ENCODE measurements at regions not wholly inside any gene's neighbourhood (a gene's known extent, or its start where the extent isn't known, plus 50 kb on each side); places are given as distances from the start of the nearest gene placed in this dataset.
"Not testable (repeated sequence)": the region's sequence is repeated elsewhere in the genome, so short reads cannot be mapped to it uniquely, and the experiment has no call there.

GRCh38 chr3:89533275-89533674, 425.9 kb downstream of the EPHA3 start:
- ATAC-seq = no peak

GRCh38 chr3:89554587-89554986, 447.2 kb downstream of the EPHA3 start:
- ATAC-seq = not testable (repeated sequence)

More at GRCh38 chr3:89533275-89533674, 425.9 kb downstream of the EPHA3 start:
- TF ChIP-seq ARNTL (CRISPR knock-in tag; IDR thresholded peaks at IDR 0.05; ENCODE audit: borderline replicate concordance, low read depth) (no peak), TOX (CRISPR knock-in tag; IDR thresholded peaks at IDR 0.05; ENCODE audit: borderline replicate concordance) (no peak), ISL1 (CRISPR knock-in tag; IDR thresholded peaks at IDR 0.05) (no peak), TCF4 (CRISPR knock-in tag; IDR thresholded peaks at IDR 0.05; ENCODE audit: borderline replicate concordance) (no peak), CSRNP3 (CRISPR knock-in tag; IDR thresholded peaks at IDR 0.05) (no peak)

- ATAC-seq = no peak
- TF ChIP-seq ARNTL (CRISPR knock-in tag; IDR thresholded peaks at IDR 0.05; ENCODE audit: borderline replicate concordance, low read depth) (no peak), GLIS3 (CRISPR knock-in tag; IDR thresholded peaks at IDR 0.05) (no peak), ZC3H10 (CRISPR knock-in tag; IDR thresholded peaks at IDR 0.05) (no peak), CSRNP3 (CRISPR knock-in tag; IDR thresholded peaks at IDR 0.05) (no peak), TSHZ2 (CRISPR knock-in tag; IDR thresholded peaks at IDR 0.05) (no peak), ISL1 (CRISPR knock-in tag; IDR thresholded peaks at IDR 0.05) (no peak), TOX (CRISPR knock-in tag; IDR thresholded peaks at IDR 0.05; ENCODE audit: borderline replicate concordance) (no peak), POU6F1 (CRISPR knock-in tag; IDR thresholded peaks at IDR 0.05; ENCODE audit: borderline replicate concordance, low read depth) (no peak), ZFP30 (CRISPR knock-in tag; IDR thresholded peaks at IDR 0.05) (no peak), TCF4 (CRISPR knock-in tag; IDR thresholded peaks at IDR 0.05; ENCODE audit: borderline replicate concordance) (no peak), OSR1 (CRISPR knock-in tag; IDR thresholded peaks at IDR 0.05) (no peak), ZNF70 (CRISPR knock-in tag; IDR thresholded peaks at IDR 0.05) (no peak), CSDC2 (CRISPR knock-in tag; IDR thresholded peaks at IDR 0.05) (no peak), RARB (CRISPR knock-in tag; IDR thresholded peaks at IDR 0.05) (no peak), ZNF565 (CRISPR knock-in tag; conservative IDR thresholded peaks at IDR 0.05; ENCODE audit: low read depth) (no peak), ESRRG (CRISPR knock-in tag; IDR thresholded peaks at IDR 0.05) (no peak)
Observed at GRCh38 chr3:89558711-89559110, 451.3 kb downstream of the EPHA3 start.

GRCh38 chr3:89560568-89560967, 453.1 kb downstream of the EPHA3 start:
- TF ChIP-seq POU6F1 (CRISPR knock-in tag; IDR thresholded peaks at IDR 0.05; ENCODE audit: borderline replicate concordance, low read depth) (no peak), ZNF565 (CRISPR knock-in tag; conservative IDR thresholded peaks at IDR 0.05; ENCODE audit: low read depth) (no peak), PATZ1 (CRISPR knock-in tag; IDR thresholded peaks at IDR 0.05; ENCODE audit: borderline replicate concordance) (no peak), ZNF70 (CRISPR knock-in tag; IDR thresholded peaks at IDR 0.05) (no peak), SNAI2 (CRISPR knock-in tag; IDR thresholded peaks at IDR 0.05) (no peak), ZNF8 (CRISPR knock-in tag; IDR thresholded peaks at IDR 0.05) (no peak), TCF4 (CRISPR knock-in tag; IDR thresholded peaks at IDR 0.05; ENCODE audit: borderline replicate concordance) (no peak), ESRRG (CRISPR knock-in tag; IDR thresholded peaks at IDR 0.05) (no peak), BACH2 (CRISPR knock-in tag; IDR thresholded peaks at IDR 0.05; ENCODE audit: borderline replicate concordance) (no peak), CSDC2 (CRISPR knock-in tag; IDR thresholded peaks at IDR 0.05) (no peak)
- no peak for ATAC-seq

Measured in SK-N-SH treated with all-trans-retinoic acid at 6 μM for 48 hours (cell line).